Testis (tissue), 2 donors: ENCODE measurements at regions not wholly inside any gene's neighbourhood (a gene's known extent, or its start where the extent isn't known, plus 50 kb on each side); places are given as distances from the start of the nearest gene placed in this dataset.

Experiments
- DNase-seq: peaks from one replicate; pipeline ENCODE4 v3.0.0-alpha.2; 2019
- H3K27ac ChIP-seq, 2 donors: fragments of 200-600 bp; sonication (generic); one replicate each; pipeline ENCODE4 v1.5.1; 2019
- H3K27me3 ChIP-seq: fragments of 200-600 bp; sonication (generic); one replicate; pipeline ENCODE4 v1.5.1; 2019
- H3K36me3 ChIP-seq: fragments of 200-600 bp; sonication (generic); one replicate; pipeline ENCODE4 v1.5.1; 2017; ENCODE audit warnings: low read depth; ENCODE audit errors: missing control alignments
- H3K4me1 ChIP-seq: fragments of 200-600 bp; sonication (generic); one replicate; pipeline ENCODE4 v1.5.1; 2019
- H3K4me3 ChIP-seq, 2 donors: fragments of 200-600 bp; sonication (generic); one replicate each; pipeline ENCODE4 v1.5.1; 2017 to 2019
- H3K9me3 ChIP-seq: fragments of 200-600 bp; sonication (generic); one replicate; pipeline ENCODE4 v1.5.1; 2017
- POLR2A ChIP-seq: fragments of 450-650 bp; IDR thresholded peaks from one replicate; pipeline ENCODE4 v1.6.1; 2017; ENCODE audit warnings: antibody characterized with exemption, mild to moderate bottlenecking, moderate library complexity
- WGBS, 2 donors: methylation state at CpG; one replicate each; pipeline ENCODE4 v1.1.5; 2018; 5-methylcytosine and 5-hydroxymethylcytosine counted together
- intact Hi-C: fragments of 100-400 bp; cut with DNase I; formaldehyde crosslinking; loops from one replicate; pipeline ENCODE4 v1.15.1; 2023; ENCODE audit warnings: low total_unique reads
- TF ChIP-seq, protein P1 (sequence below), 3 experiments: fragments of 450-650 bp in 2 of 3; fragments of 200-600 bp in 1 of 3; sonication (generic) in 1 of 3; IDR thresholded peaks; one replicate each; pipeline ENCODE4 v1.5.1; 2016 to 2019; ENCODE audit warnings: antibody characterized with exemption in 3 of 3, mild to moderate bottlenecking in 2 of 3, moderate library complexity in 1 of 3

DNA sequence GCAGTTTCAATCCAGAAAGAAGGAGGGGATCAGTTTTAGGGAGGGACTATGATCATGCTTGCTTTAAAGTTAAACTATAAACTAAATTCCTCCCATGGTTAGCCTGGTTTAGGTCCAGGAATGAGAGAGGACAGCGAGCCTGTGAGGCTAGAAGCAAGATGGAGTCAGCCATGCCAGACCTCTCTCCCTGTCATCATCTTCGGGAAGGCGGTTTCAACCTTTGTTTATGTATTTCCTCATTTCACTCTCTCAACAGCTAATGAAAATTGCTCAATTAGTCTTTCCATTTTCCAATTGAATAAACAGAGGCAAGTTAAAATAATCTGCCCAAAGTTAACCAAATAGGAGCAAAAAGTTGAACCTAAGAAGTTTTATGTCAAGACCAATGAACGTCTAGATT, 201.5 kb downstream of the KCNJ2 start:
- intact Hi-C loops: no loop called here
- no peak for TF ChIP-seq POLR2A
- TF ChIP-seq, protein P1, sequence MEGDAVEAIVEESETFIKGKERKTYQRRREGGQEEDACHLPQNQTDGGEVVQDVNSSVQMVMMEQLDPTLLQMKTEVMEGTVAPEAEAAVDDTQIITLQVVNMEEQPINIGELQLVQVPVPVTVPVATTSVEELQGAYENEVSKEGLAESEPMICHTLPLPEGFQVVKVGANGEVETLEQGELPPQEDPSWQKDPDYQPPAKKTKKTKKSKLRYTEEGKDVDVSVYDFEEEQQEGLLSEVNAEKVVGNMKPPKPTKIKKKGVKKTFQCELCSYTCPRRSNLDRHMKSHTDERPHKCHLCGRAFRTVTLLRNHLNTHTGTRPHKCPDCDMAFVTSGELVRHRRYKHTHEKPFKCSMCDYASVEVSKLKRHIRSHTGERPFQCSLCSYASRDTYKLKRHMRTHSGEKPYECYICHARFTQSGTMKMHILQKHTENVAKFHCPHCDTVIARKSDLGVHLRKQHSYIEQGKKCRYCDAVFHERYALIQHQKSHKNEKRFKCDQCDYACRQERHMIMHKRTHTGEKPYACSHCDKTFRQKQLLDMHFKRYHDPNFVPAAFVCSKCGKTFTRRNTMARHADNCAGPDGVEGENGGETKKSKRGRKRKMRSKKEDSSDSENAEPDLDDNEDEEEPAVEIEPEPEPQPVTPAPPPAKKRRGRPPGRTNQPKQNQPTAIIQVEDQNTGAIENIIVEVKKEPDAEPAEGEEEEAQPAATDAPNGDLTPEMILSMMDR (IDR thresholded peaks at IDR 0.05): no peak
- Histone ChIP-seq H3K27me3 (no peaks in the 10 kb centered on the region), H3K4me1 (no peaks in the 10 kb centered on the region), H3K27ac (no peak overlapping the region), H3K4me3 (no peak overlapping the region), H3K9me3 (no peaks in the 10 kb centered on the region), H3K36me3 (no peaks in the 10 kb centered on the region)
- 87 to 89% methylated on average over 4 of the region's 4 CpGs for WGBS, 2 donors
- no peak for DNase-seq

DNA sequence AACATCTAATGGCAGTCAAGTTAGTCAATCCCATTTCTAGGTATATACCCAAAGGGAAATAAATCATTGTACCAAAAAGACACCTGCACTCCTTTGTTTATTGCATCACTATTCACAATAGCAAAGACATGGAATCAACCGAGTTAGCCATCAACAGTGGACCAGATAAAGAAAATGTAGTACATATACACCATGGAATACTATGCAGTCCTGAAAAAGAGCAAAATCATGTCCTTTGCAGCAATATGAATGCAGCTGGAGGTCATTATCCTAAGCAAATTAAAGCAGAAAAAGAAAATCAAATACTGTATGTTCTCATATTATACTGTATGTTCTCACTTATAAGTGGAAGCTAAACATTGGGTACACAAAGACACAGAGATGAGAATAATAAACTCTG, 204.0 kb downstream of the KCNJ2 start:
- Histone ChIP-seq H3K4me1 (no peaks in the 10 kb centered on the region), H3K9me3 (no peaks in the 10 kb centered on the region), H3K36me3 (no peaks in the 10 kb centered on the region), H3K4me3 (no peak overlapping the region), H3K27ac (no peak overlapping the region), H3K27me3 (no peaks in the 10 kb centered on the region)
- 87 to 95% methylated on average over 1 of the region's 1 CpG for WGBS, 2 donors
- TF ChIP-seq, protein P1 (IDR thresholded peaks at IDR 0.05): no peak
- no peak for TF ChIP-seq POLR2A
- intact Hi-C loops: no loop called here
- no peak for DNase-seq

DNA sequence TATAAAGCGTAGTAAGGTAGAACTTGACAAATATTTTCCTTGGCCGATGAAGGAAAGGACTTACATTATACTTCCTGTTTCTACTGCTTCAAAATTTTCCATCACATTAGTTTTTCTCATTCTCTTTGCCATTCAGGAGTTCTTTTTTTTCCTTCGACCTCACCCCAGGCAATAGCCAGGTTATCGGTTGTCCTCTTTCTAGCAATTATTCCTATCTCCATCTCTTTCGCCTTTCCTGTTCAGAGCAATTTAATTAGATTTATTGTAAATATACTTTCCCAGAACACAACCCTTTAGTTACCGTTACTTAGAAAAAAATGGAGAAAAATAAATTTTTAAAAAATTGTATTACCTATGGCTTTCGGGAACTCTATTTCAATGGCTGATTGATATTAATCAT, 205.2 kb downstream of the KCNJ2 start:
- H3K36me3 ChIP-seq: no peaks in the 10 kb centered on the region
- H3K4me1 ChIP-seq: no peaks in the 10 kb centered on the region
- no peak for DNase-seq
- intact Hi-C loops: no loop called here
- WGBS, 2 donors: 76 to 78% methylated on average over 7 of the region's 7 CpGs
- no peak overlapping the region for H3K27ac ChIP-seq
- H3K4me3 ChIP-seq: no peak overlapping the region
- no peaks in the 10 kb centered on the region for H3K9me3 ChIP-seq
- H3K27me3 ChIP-seq: no peaks in the 10 kb centered on the region
- TF ChIP-seq POLR2A: no peak

DNA sequence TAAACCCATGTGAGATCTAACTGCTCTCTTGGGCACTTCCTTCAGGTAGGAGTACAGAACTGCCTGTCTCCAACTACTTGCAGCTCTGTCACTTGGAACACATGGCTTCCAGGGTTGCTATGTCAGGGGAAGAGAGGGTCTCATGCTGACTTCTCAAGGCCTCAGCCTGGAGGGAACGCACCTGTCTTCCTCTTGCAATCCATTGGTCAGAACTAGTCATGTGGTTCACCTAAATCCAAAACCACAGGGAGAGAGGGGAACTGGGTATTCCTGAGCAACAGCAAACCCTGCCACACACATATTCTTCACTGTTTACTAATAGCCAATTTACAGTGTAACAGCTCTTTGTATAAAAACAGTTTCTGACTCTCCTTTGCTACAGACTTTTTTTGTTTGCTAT, 206.1 kb downstream of the KCNJ2 start:
- TF ChIP-seq POLR2A: no peak
- TF ChIP-seq, protein P1 (IDR thresholded peaks at IDR 0.05): no peak
- intact Hi-C loops: no loop called here
- no peak for DNase-seq
- Histone ChIP-seq H3K9me3 (no peaks in the 10 kb centered on the region), H3K27me3 (no peaks in the 10 kb centered on the region), H3K4me1 (no peaks in the 10 kb centered on the region), H3K36me3 (no peaks in the 10 kb centered on the region), H3K4me3 (no peak overlapping the region), H3K27ac (no peak overlapping the region)
- 72 to 82% methylated on average over 1 of the region's 1 CpG for WGBS, 2 donors

DNA sequence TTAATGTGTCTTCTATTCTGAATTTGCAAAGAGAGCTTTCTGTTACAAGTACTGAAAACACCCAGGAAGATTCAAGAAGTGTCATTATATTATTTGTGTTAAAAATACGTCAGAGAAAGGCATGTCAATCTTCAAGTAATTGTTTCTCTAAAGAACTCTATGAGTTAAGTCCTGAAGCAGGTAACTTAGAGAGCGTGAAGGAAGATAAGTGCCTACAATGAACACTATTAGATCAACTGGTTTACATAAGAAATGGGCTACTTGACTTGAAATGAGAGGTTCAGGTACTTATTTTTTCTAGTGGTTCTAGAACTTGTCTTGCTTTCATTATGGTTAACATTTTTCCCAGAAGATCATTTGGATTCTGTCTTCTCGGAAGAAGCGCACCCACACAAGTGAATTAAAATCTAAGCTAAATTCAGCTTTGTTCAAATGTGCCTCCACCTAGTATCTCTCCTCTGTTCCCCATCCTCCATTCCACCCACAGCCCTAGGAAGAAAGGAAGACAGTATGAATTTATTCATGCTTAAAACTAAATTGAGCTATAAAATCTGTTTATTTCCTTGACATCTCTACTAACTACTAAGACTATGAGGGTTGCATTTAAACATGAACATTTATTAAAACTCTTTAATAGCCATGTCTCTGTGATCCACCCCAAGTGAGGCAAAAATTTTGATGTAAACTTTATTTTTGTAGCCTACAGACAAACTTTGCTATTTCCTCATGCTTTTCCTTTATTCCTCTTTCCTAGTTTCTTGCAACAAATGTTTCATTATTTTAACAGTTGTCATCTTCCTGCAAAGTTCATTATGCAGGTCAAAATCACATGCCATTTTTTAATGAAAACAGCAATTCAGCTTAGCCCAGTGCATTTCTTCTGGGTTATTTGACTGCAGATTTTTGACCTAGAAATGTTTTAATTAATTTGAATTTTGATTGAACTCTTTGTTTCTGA, 206.8 kb downstream of the KCNJ2 start:
- WGBS, 2 donors: 89 to 90% methylated on average over 4 of the region's 4 CpGs
- TF ChIP-seq, protein P1 (IDR thresholded peaks at IDR 0.05): no peak
- no peak for TF ChIP-seq POLR2A

More for the DNA sequence above, 206.8 kb downstream of the KCNJ2 start:
- no peaks in the 10 kb centered on the region for H3K27me3 ChIP-seq
- intact Hi-C loops: no loop called here
- no peak overlapping the region for H3K4me3 ChIP-seq
- H3K9me3 ChIP-seq: no peaks in the 10 kb centered on the region
- H3K27ac ChIP-seq: no peak overlapping the region
- H3K4me1 ChIP-seq: no peaks in the 10 kb centered on the region
- no peak for DNase-seq
- H3K36me3 ChIP-seq: no peaks in the 10 kb centered on the region
